Stimulated activated naive CD8-positive, alpha-beta T cell treated with anti-CD3 and anti-CD28 coated beads, Interleukin-15, Interleukin-2, amounts not matched to agents 100 ng/mL and 50 ng/mL, for 24 hours (primary cell): ENCODE measurements at regions not wholly inside any gene's neighbourhood (a gene's known extent, or its start where the extent isn't known, plus 50 kb on each side); places are given as distances from the start of the nearest gene placed in this dataset.
"Not testable (repeated sequence)": the region's sequence is repeated elsewhere in the genome, so short reads cannot be mapped to it uniquely, and the experiment has no call there.

Experiments
- H3K27ac Mint-ChIP-seq: one replicate; pipeline ENCODE4 v1.8.0; 2021; ENCODE audit warnings: mild to moderate bottlenecking, mixed read lengths
- H3K27me3 Mint-ChIP-seq: one replicate; pipeline ENCODE4 v1.8.0; 2021; ENCODE audit warnings: mixed read lengths
- H3K36me3 Mint-ChIP-seq: one replicate; pipeline ENCODE4 v1.8.0; 2021; ENCODE audit warnings: low read depth, mixed read lengths
- H3K4me1 Mint-ChIP-seq: one replicate; pipeline ENCODE4 v1.8.0; 2021; ENCODE audit warnings: low read depth, mixed read lengths
- H3K4me3 Mint-ChIP-seq: one replicate; pipeline ENCODE4 v1.8.0; 2021; ENCODE audit warnings: mild to moderate bottlenecking, mixed read lengths
- H3K9me3 Mint-ChIP-seq: one replicate; pipeline ENCODE4 v1.8.0; 2021; ENCODE audit warnings: mixed read lengths

- Mint-ChIP-seq H3K4me1 (peaks cover 3% of the 10 kb centered on the region), H3K27me3 (no peaks in the 10 kb centered on the region), H3K9me3 (no peaks in the 10 kb centered on the region), H3K27ac (no peak overlapping the region), H3K36me3 (no peaks in the 10 kb centered on the region), H3K4me3 (no peak overlapping the region)
Observed at GRCh38 chr10:63976538-63976937, 455.3 kb downstream of the REEP3 start.

DNA sequence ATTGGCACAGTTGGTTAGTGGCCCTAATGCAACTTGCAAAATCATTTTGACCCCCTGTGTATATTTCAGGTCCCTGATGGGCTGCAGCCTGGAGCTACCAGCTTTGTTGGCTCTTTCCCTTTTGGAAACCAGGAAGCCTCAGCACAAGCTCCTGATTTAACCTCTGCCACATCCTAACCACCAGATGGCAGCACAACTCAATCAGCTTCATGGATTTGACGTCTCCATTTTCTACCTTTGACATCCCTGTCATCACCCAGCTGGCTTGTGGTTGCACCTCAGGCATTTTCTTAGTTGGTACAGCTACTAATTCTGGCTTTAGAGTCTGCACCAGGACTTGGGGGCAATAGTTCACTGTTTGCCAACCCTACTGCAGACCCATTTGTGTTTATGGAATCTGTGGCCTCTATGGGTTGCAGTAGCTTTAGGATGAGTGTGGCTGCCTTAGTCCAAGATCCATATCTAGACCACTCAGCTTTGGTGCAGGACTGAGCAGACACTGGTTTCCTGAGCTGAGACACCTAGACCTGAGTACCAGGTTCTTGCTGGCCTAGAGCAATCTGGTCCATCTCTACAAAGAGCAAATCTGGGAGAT, 456.2 kb downstream of the REEP3 start:
- H3K9me3 Mint-ChIP-seq = no peaks in the 10 kb centered on the region
- H3K4me3 Mint-ChIP-seq = no peak overlapping the region
- H3K27ac Mint-ChIP-seq = no peak overlapping the region
- H3K27me3 Mint-ChIP-seq = no peaks in the 10 kb centered on the region
- H3K36me3 Mint-ChIP-seq = no peaks in the 10 kb centered on the region
- peaks cover 3% of the 10 kb centered on the region for H3K4me1 Mint-ChIP-seq

- H3K9me3 Mint-ChIP-seq, H3K27me3 Mint-ChIP-seq, H3K36me3 Mint-ChIP-seq, H3K4me3 Mint-ChIP-seq, H3K4me1 Mint-ChIP-seq, H3K27ac Mint-ChIP-seq: not testable (repeated sequence)
Observed at GRCh38 chr10:63980870-63981269, 459.7 kb downstream of the REEP3 start.

DNA sequence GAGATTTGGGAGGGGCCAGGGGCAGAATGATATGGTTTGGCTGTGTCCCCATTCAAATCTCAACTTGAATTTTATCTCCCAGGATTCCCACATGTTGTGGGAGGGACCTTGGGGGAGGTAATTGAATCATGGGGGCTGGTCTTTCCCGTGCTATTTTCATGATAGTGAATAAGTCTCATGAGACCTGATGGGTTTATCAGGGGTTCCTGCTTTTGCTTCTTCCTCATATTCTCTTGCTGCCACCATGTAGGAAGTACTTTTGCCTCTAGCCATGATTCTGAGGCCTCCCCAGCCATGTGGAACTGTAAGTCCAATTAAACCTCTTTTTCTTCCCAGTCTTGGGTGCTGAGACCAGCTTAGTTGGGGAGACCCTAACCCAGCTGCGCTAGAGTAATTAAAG, 462.9 kb downstream of the REEP3 start:
- not testable (repeated sequence) for H3K4me3 Mint-ChIP-seq, H3K9me3 Mint-ChIP-seq, H3K27ac Mint-ChIP-seq, H3K4me1 Mint-ChIP-seq, H3K27me3 Mint-ChIP-seq, H3K36me3 Mint-ChIP-seq

DNA sequence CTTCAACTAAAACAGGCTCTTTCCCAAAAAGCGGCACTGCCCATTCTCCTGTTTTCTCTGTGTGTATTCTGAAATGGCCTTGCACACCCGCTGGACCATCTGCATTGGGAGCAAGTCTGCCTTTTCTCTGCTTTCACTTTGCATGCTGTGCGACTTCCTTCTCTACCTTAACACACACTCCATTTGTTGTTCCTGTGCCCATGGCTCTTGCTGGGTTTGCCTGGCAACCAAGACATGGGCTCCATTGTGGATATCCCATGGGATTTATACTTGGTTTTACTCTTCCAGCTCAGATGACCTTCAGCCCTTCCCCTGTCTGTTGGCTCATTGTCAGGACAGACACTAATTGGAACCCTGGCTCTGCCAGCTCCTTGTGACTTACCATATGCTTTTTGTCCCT, 465.3 kb downstream of the REEP3 start:
- Mint-ChIP-seq H3K27ac (no peak overlapping the region), H3K36me3 (no peaks in the 10 kb centered on the region), H3K4me1 (no peaks in the 10 kb centered on the region), H3K27me3 (no peaks in the 10 kb centered on the region), H3K9me3 (no peaks in the 10 kb centered on the region), H3K4me3 (no peak overlapping the region)

DNA sequence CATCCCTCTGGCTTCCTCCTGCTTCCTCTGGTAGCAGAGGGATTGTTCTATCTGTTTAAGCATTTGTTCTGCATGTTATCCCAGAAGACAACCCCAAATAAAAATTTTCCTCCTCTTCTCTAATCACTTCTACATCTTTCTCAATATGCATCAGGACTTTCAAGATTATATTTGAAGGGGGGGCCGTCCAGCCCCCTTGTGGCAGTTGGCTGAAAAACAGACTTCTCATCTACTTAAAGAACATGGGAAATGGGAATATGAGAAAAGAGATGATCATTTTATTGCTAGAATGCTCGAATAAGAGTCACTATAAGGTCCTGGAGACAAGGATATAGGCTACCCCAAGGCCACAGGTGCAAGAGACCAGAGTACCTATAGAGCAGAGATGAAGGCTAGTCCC, 466.0 kb downstream of the REEP3 start:
- Mint-ChIP-seq H3K4me1 (no peaks in the 10 kb centered on the region), H3K36me3 (no peaks in the 10 kb centered on the region), H3K4me3 (no peak overlapping the region), H3K27ac (no peak overlapping the region), H3K9me3 (no peaks in the 10 kb centered on the region), H3K27me3 (no peaks in the 10 kb centered on the region)

DNA sequence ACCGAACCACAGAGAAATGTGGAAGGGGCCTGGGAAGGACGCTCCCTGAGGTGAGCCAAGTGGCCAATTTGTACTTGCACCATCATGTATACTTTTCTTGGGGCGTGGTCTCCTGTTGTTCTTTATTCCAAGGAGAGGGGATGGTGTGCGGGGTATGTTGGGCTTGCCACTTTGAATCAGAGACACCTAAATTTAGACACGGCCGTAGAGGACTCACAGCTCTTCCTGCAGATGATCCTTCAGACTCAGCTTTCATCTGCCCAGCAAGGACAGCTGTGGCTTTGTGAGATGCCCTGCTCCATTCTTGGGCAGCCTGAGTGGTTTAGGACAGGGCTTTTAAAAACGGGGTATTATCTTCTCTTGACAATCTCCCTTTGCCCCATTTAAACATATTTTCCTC, 473.2 kb downstream of the REEP3 start:
- Mint-ChIP-seq H3K36me3 (no peaks in the 10 kb centered on the region), H3K4me1 (no peaks in the 10 kb centered on the region), H3K4me3 (no peak overlapping the region), H3K27me3 (no peaks in the 10 kb centered on the region), H3K27ac (no peak overlapping the region), H3K9me3 (peaks cover 1% of the 10 kb centered on the region)

DNA sequence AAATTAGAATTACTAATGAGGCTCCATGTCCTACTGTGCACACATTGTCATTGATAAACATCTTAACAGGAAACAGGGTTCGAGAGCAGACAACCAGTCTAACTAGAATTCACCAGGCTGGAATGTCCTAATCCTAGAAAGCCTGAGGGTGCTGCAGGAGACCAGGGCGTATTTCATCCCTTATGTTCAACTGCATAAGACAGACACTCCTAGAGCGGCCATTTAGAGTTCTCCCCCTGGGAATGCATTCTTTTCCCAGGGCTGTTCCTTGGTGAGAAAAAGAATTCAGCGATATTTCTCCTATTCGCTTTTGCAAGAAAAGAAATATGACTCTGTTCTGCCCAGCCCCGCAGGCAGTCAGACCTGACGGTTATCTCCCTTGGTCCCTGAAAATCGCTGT, 486.0 kb downstream of the REEP3 start:
- peaks cover 4% of the 10 kb centered on the region for H3K27me3 Mint-ChIP-seq
- no peak overlapping the region for H3K4me3 Mint-ChIP-seq
- peaks cover 1% of the 10 kb centered on the region for H3K9me3 Mint-ChIP-seq
- no peaks in the 10 kb centered on the region for H3K4me1 Mint-ChIP-seq
- no peak overlapping the region for H3K27ac Mint-ChIP-seq
- no peaks in the 10 kb centered on the region for H3K36me3 Mint-ChIP-seq

GRCh38 chr10:64010711-64011110, 489.5 kb downstream of the REEP3 start:
- Mint-ChIP-seq H3K27me3 (peaks cover 6% of the 10 kb centered on the region), H3K27ac (no peak overlapping the region), H3K36me3 (no peaks in the 10 kb centered on the region), H3K4me3 (no peak overlapping the region), H3K4me1 (no peaks in the 10 kb centered on the region), H3K9me3 (peaks cover 3% of the 10 kb centered on the region)

GRCh38 chr10:64011912-64012714, 490.9 kb downstream of the REEP3 start:
- no peak overlapping the region for H3K4me3 Mint-ChIP-seq
- no peak overlapping the region for H3K27ac Mint-ChIP-seq
- H3K27me3 Mint-ChIP-seq = peaks cover 6% of the 10 kb centered on the region
- peaks cover 3% of the 10 kb centered on the region for H3K9me3 Mint-ChIP-seq
- H3K36me3 Mint-ChIP-seq = no peaks in the 10 kb centered on the region
- no peaks in the 10 kb centered on the region for H3K4me1 Mint-ChIP-seq

GRCh38 chr10:64014281-64014680, 493.1 kb downstream of the REEP3 start:
- Mint-ChIP-seq H3K27ac (no peak overlapping the region), H3K9me3 (peaks cover 3% of the 10 kb centered on the region), H3K4me3 (no peak overlapping the region), H3K27me3 (peaks cover 6% of the 10 kb centered on the region), H3K4me1 (no peaks in the 10 kb centered on the region), H3K36me3 (no peaks in the 10 kb centered on the region)

GRCh38 chr10:64023926-64024470, 502.8 kb downstream of the REEP3 start:
- peaks cover 5% of the 10 kb centered on the region for H3K27me3 Mint-ChIP-seq
- no peaks in the 10 kb centered on the region for H3K36me3 Mint-ChIP-seq
- H3K4me1 Mint-ChIP-seq = no peaks in the 10 kb centered on the region
- H3K4me3 Mint-ChIP-seq = no peak overlapping the region
- H3K9me3 Mint-ChIP-seq = no peaks in the 10 kb centered on the region
- H3K27ac Mint-ChIP-seq = no peak overlapping the region

GRCh38 chr10:64033711-64034110, 512.5 kb downstream of the REEP3 start:
- Mint-ChIP-seq H3K4me1 (no peaks in the 10 kb centered on the region), H3K27ac (no peak overlapping the region), H3K36me3 (no peaks in the 10 kb centered on the region), H3K4me3 (no peak overlapping the region), H3K27me3 (peaks cover 9% of the 10 kb centered on the region), H3K9me3 (no peaks in the 10 kb centered on the region)

- Mint-ChIP-seq H3K27ac (no peak overlapping the region), H3K27me3 (peaks cover 9% of the 10 kb centered on the region), H3K36me3 (no peaks in the 10 kb centered on the region), H3K9me3 (no peaks in the 10 kb centered on the region), H3K4me1 (peaks cover 7% of the 10 kb centered on the region), H3K4me3 (no peak overlapping the region)
Observed at GRCh38 chr10:64036321-64036930, 515.2 kb downstream of the REEP3 start.

GRCh38 chr10:64037071-64037661, 516.0 kb downstream of the REEP3 start:
- Mint-ChIP-seq H3K4me1 (peaks cover 7% of the 10 kb centered on the region), H3K27ac (no peak overlapping the region), H3K9me3 (no peaks in the 10 kb centered on the region), H3K36me3 (no peaks in the 10 kb centered on the region), H3K4me3 (no peak overlapping the region), H3K27me3 (peaks cover 9% of the 10 kb centered on the region)
